Naive thymus-derived CD8-positive, alpha-beta T cell (primary cell): ENCODE measurements at regions not wholly inside any gene's neighbourhood (a gene's known extent, or its start where the extent isn't known, plus 50 kb on each side); places are given as distances from the start of the nearest gene placed in this dataset.
A peak's percentile ranks its signal among the peaks of the same experiment; 100 is the strongest.

ENCODE experiments used
- ATAC-seq, 2 donors: fragments of 150-1000 bp; cut with Tn5 transposase in 1 of 2; sonication (Bioruptor Pico), chemical (Tn5 transposase) in 1 of 2; 1 replicate in 1 of 2; 2 replicates in 1 of 2; pipeline ENCODE4 v1.10.0; 2021; ENCODE audit warnings: mild to moderate bottlenecking in 2 of 2, moderate library complexity in 2 of 2
- POLR2A ChIA-PET: fragments of 350-600 bp; sonication (Branson Sonifier 250); formaldehyde crosslinking; loops from one replicate; lab custom pipeline; 2021; ENCODE audit warnings: antibody characterized with exemption; lab: Charles Lee
- DNase-seq, 10 donors: peaks; one replicate each; pipeline versions ENCODE4 v3.0.0 to v3.0.0-alpha.2; 2020 to 2022
- H3K27ac Mint-ChIP-seq, 10 donors: one replicate each; pipeline ENCODE4 v1.8.0; 2020 to 2022; ENCODE audit warnings: mild to moderate bottlenecking in 10 of 10, mixed read lengths in 10 of 10, moderate library complexity in 4 of 10, inconsistent platforms in 1 of 10
- H3K27me3 Mint-ChIP-seq, 5 donors: one replicate each; pipeline ENCODE4 v1.8.0; 2021 to 2022; ENCODE audit warnings: mixed read lengths in 5 of 5
- H3K36me3 Mint-ChIP-seq, 3 donors: one replicate each; pipeline ENCODE4 v1.8.0; 2020 to 2022; ENCODE audit warnings: mixed read lengths in 3 of 3, mild to moderate bottlenecking in 2 of 3, inconsistent platforms in 1 of 3
- H3K4me1 Mint-ChIP-seq, 4 donors: one replicate each; pipeline ENCODE4 v1.8.0; 2021 to 2022; ENCODE audit warnings: mixed read lengths in 4 of 4
- H3K4me3 Mint-ChIP-seq, 10 donors: one replicate each; pipeline ENCODE4 v1.8.0; 2020 to 2022; ENCODE audit warnings: mild to moderate bottlenecking in 10 of 10, mixed read lengths in 10 of 10, moderate library complexity in 6 of 10, inconsistent platforms in 1 of 10
- H3K9me3 Mint-ChIP-seq, 9 donors: one replicate each; pipeline ENCODE4 v1.8.0; 2020 to 2022; ENCODE audit warnings: mixed read lengths in 9 of 9, mild to moderate bottlenecking in 3 of 9, inconsistent platforms in 1 of 9, moderate library complexity in 1 of 9

DNA sequence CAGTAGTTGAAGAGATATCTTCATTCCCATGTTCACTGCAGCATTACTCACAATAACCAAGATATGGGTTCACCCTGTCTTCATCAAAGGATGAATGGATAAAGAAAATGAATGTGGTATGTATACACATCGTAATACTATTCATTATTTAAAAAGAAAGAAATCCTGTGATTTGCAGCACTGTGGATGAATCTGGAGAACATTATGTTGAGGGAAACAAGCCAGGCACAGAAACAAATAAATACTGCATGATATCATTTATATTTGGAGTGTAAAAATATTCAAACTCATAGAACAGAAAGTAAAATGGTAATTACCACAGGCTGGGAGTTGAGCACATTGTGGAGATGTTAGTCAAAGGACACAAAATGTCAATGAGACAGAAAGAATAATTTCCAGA, 977.2 kb downstream of the AMY1C start:
- peaks cover 0 to 1% (median 0%) of the 10 kb centered on the region in 4 donors for H3K4me1 Mint-ChIP-seq
- no peaks in the 10 kb centered on the region for H3K36me3 Mint-ChIP-seq
- H3K9me3 Mint-ChIP-seq, result peaks cover 4 to 57% (median 27%) of the 10 kb centered on the region in 9 donors
- no peak overlapping the region for H3K27ac Mint-ChIP-seq
- ATAC-seq, result no peak
- no peak overlapping the region for H3K4me3 Mint-ChIP-seq
- POLR2A ChIA-PET, result no interaction called here
- H3K27me3 Mint-ChIP-seq, result no peaks in the 10 kb centered on the region
- DNase-seq, result no peak

DNA sequence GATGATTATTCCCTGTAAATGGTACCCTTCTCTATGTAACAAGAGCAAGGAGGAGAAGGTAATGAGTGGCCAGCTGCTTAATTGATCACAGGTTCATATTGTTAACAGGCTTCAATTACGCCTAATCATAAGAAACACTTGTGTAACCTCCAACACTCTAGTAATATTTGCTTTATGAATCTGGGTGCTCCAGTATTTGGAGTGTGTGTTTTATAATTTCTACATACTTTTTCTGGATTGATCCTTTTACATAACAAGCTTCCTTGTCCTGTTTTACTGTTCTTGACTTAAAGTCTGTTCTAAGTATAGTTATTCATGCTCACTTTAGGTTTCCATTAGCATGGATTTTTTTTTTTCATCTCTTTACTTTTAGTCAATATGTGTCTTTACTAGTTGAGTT, 984.2 kb downstream of the AMY1C start:
- peaks cover 0 to 38% (median 12%) of the 10 kb centered on the region in 9 donors for H3K9me3 Mint-ChIP-seq
- H3K36me3 Mint-ChIP-seq, result no peaks in the 10 kb centered on the region
- no peak for ATAC-seq
- H3K27me3 Mint-ChIP-seq, result no peaks in the 10 kb centered on the region
- no peak for DNase-seq
- no peak overlapping the region for H3K27ac Mint-ChIP-seq
- no peak overlapping the region for H3K4me3 Mint-ChIP-seq
- H3K4me1 Mint-ChIP-seq, result no peaks in the 10 kb centered on the region
- POLR2A ChIA-PET, result no interaction called here

DNA sequence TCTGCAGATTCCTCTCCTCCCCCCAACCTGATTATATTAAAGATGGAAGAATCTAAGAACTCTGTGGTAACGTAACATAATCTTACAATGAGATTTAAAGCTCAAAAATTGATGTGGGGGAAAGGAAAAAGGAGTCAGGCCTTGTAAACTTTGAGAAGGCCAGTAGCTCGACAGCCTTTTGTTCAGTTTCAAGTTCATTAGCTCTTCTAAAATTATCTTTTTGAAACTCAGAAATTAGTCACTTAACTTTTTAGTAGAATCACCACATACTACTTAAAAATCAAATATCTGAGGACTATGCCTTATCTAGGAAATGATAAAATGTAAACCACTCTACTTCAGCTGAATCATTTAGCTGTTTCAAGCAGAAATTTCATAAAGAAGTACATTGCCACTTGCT, 996.2 kb downstream of the AMY1C start:
- no peaks in the 10 kb centered on the region for H3K4me1 Mint-ChIP-seq
- H3K9me3 Mint-ChIP-seq, result peaks cover 0 to 16% (median 5%) of the 10 kb centered on the region in 9 donors
- ATAC-seq, result no peak
- POLR2A ChIA-PET, result no interaction called here
- H3K27me3 Mint-ChIP-seq, result no peaks in the 10 kb centered on the region
- no peak overlapping the region for H3K4me3 Mint-ChIP-seq
- no peaks in the 10 kb centered on the region for H3K36me3 Mint-ChIP-seq
- H3K27ac Mint-ChIP-seq, result no peak overlapping the region
- no peak for DNase-seq

DNA sequence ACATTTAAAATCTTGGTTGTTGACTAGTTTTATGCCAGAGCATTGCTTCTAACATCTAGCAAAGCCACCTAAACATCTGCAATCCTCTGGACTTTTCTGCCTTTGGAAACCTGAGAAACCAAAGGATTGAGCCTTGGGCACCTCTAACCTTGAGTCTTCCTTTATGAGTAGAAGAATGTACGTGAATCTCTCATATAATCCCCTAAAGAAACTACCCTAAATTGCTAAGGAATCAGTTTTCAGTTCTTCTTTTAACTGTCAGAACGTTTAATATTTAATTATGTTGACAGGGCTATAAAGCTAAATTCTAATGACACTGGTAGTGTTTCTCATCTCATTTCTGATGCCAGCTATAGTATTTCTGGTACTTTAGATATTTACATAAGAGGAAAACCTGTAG, 997.3 kb downstream of the AMY1C start:
- Mint-ChIP-seq H3K27ac (no peak overlapping the region), H3K27me3 (no peaks in the 10 kb centered on the region), H3K36me3 (no peaks in the 10 kb centered on the region), H3K4me1 (no peaks in the 10 kb centered on the region), H3K4me3 (no peak overlapping the region), H3K9me3 (peaks cover 0 to 10% (median 5%) of the 10 kb centered on the region in 9 donors)
- ATAC-seq (no peak), DNase-seq (no peak)
- POLR2A ChIA-PET, result no interaction called here

DNA sequence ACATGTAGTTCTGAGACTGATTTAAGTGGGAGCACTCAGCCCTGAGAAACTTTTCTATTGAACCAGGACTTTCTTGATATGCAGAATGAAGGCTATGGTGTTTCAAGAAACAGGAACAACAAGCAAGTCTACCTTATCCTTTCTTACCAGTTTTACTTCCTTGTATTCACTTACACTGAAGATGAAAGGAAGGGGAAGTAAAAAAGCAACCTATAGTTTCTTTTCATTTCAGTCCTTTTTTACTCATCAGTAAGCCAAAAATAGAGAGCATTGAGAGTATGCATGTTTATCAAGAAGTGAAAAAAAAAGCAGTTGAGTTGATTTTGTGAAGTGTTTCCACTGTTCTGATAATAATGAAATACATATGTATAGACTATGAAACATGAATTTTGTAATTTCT, 1010.3 kb downstream of the AMY1C start:
- Mint-ChIP-seq H3K36me3 (peaks cover 0 to 3% (median 0%) of the 10 kb centered on the region in 3 donors), H3K4me1 (no peaks in the 10 kb centered on the region), H3K9me3 (peaks cover 0 to 22% (median 6%) of the 10 kb centered on the region in 9 donors), H3K27ac (no peak overlapping the region), H3K4me3 (no peak overlapping the region), H3K27me3 (no peaks in the 10 kb centered on the region)
- no peak for DNase-seq
- ATAC-seq, result no peak
- POLR2A ChIA-PET, result no interaction called here

DNA sequence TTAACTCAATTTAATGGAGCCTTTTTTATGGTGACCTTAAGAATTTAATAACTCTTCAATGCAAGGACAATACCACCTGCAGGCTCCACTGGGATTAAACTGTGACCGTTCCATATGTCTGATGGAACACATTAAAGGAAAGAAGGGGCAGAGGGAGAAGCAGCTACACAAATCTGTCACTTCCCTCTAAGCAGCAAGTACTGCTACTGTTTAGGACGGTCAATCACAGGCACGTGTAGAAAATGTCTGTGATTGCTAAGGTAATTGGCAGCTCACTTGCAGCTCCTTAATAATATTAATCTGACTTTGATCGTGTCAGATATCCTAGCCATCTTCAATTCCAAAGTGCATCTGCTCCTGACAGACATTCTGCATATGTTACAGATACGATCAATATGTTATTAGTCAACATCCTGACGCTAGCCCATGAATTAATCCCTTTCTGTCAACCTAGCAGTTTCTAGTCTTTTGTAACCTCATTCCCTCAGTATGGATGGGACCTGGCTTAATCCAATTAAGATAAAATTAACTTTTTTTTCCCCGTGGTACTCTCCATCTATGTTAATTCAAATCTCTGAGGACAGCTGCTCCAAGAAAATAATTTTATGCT, 1012.4 kb downstream of the AMY1C start:
- peaks cover 0 to 22% (median 6%) of the 10 kb centered on the region in 9 donors for H3K9me3 Mint-ChIP-seq
- DNase-seq (no peak), ATAC-seq (no peak)
- POLR2A ChIA-PET, result no interaction called here
- peaks cover 0 to 3% (median 0%) of the 10 kb centered on the region in 3 donors for H3K36me3 Mint-ChIP-seq
- H3K4me3 Mint-ChIP-seq, result no peak overlapping the region
- H3K27ac Mint-ChIP-seq, result no peak overlapping the region
- H3K4me1 Mint-ChIP-seq, result no peaks in the 10 kb centered on the region
- H3K27me3 Mint-ChIP-seq, result no peaks in the 10 kb centered on the region

DNA sequence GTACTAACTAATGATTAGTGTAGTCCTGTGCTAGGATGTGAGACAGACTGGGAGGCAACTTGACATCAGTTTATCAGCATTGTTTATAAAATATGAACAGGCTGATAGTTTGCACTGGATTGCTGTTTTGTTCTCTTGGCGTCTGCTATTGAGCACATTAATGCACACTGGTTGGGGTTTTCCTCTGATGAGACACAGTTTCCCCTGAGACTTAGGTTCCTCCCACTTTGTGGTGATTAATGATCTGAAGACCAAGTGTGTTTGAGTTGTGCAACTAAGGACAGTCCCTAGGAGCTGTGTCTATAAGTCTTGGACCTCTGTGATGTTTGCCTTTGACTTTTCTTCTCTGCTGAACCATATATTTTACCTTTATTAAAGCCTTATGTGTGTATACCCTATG, 1015.4 kb downstream of the AMY1C start:
- POLR2A ChIA-PET, result no interaction called here
- no peak for DNase-seq
- Mint-ChIP-seq H3K27ac (no peak overlapping the region), H3K4me3 (no peak overlapping the region), H3K4me1 (no peaks in the 10 kb centered on the region), H3K9me3 (peaks cover 0 to 14% (median 4%) of the 10 kb centered on the region in 9 donors), H3K36me3 (no peaks in the 10 kb centered on the region), H3K27me3 (no peaks in the 10 kb centered on the region)
- ATAC-seq, result no peak

DNA sequence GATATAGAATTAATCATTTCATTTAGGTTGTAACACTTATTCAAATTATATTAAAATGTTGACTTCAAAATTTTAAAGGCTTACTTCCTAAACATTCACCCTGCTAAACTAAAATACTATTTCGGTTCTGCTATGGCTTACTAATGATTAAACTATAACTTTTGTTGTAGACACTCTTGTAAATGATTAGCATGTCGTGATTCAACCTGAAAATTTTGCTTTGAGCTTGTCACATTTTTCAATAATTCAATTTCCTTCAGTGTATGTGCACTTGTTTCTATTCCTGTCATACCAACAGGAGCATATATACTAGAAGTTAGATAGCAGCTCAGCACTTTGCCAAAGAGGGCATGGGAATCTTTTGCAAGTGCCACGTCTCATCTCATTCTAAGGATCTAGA, 1018.8 kb downstream of the AMY1C start:
- DNase-seq (no peak), ATAC-seq (no peak)
- Mint-ChIP-seq H3K36me3 (no peaks in the 10 kb centered on the region), H3K27ac (no peak overlapping the region), H3K27me3 (no peaks in the 10 kb centered on the region), H3K9me3 (peaks cover 0 to 11% (median 3%) of the 10 kb centered on the region in 9 donors), H3K4me3 (no peak overlapping the region), H3K4me1 (no peaks in the 10 kb centered on the region)
- POLR2A ChIA-PET, result no interaction called here

DNA sequence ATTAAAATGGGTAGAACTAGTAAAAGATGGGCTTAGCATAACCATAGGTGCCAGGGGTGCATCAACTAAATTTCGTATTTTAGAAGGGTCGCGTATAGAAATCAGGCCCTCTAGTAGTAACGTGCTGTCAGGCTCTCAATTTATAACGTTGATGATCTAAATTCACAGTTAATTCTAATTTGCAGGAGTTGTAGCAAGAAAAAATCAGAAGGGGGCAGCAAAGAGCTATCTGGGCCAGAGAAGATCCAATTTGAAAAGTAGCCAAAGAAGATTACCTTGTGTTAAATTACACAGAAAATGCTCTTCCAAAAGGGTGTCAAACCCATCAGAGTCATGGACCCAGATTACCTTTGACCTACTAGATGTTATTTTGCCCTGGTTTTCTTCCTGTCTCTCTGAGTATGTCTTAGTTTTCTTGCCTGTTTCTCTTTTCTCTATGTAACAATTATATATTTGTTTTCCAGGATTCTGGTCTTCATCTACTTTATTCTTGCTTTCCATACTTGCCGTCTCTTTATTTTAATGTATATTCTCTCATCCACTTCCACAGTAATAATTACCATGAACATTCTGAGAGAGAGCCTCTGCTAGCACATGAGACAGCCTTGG, 1030.9 kb downstream of the AMY1C start:
- H3K4me3 Mint-ChIP-seq, result no peak overlapping the region
- peaks cover 0 to 9% (median 1%) of the 10 kb centered on the region in 9 donors for H3K9me3 Mint-ChIP-seq
- ATAC-seq, result no peak
- H3K27ac Mint-ChIP-seq, result no peak overlapping the region
- POLR2A ChIA-PET, result no interaction called here
- DNase-seq, result no peak
- H3K27me3 Mint-ChIP-seq, result no peaks in the 10 kb centered on the region
- H3K36me3 Mint-ChIP-seq, result no peaks in the 10 kb centered on the region
- no peaks in the 10 kb centered on the region for H3K4me1 Mint-ChIP-seq

DNA sequence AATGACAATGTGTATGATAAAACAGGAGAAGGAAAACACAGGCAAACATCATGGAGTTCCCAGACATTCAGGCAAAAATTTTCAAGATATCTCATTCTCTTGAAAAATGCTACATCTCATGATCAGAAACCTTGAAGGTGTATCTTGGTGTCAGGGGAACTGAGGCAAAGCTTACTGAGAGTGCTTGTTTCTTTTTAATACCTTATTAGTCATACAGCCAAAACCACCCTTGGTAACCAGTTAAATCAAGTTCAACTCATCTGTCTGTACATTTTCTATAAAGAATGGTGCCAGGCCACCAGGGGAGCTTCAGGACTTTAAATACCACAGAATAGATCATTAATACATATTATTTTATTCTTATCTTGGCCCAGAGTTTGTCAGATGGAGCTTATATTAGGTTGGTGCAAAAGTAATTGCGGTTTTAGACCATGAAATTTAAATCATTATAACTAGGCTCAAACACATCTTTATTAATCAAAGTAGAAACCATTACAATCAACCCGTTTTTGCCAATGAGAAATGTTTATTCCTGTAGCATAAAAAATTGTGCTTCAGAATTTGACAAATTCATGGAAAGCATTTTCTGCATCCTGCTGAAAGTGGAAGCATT, 1036.0 kb downstream of the AMY1C start:
- Mint-ChIP-seq H3K36me3 (no peaks in the 10 kb centered on the region), H3K27me3 (no peaks in the 10 kb centered on the region), H3K9me3 (peaks cover 0 to 10% (median 2%) of the 10 kb centered on the region in 9 donors), H3K4me1 (no peaks in the 10 kb centered on the region), H3K4me3 (no peak overlapping the region), H3K27ac (no peak overlapping the region)
- no peak for ATAC-seq
- DNase-seq, result no peak
- POLR2A ChIA-PET, result no interaction called here

DNA sequence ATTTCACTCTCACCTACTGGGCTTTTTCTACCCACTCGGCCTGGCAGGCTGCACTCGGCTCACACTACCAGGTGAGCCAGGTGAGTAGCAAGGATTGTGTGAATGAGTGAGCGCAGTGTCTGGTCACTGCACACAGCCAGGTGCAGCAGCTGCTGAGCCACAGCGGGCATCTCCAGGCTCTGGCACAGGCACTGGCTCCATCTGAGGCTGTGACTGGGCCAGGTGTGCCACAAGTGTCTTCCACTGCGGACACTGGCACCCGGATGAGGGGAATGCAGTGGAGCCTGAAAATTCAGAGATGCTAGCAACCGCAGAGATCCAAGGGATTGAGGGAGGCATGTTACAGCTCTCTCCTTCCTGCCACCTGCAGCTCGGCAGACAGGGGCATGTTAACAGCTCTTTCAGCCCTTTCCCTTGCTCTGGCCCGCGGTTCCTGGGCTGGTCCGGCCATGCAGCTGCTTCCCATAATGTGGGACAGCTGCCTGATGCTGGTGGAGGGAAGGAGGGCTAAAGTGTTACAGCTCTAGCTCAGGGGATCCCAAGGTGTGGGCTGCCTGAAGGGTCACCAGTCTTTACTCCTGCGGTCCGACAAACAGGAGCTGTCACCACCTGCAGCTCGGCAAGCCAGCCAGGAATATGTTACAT, 1038.3 kb downstream of the AMY1C start:
- no peak overlapping the region for H3K4me3 Mint-ChIP-seq
- no peaks in the 10 kb centered on the region for H3K36me3 Mint-ChIP-seq
- no peaks in the 10 kb centered on the region for H3K4me1 Mint-ChIP-seq
- POLR2A ChIA-PET, result no interaction called here
- no peak overlapping the region for H3K27ac Mint-ChIP-seq
- no peaks in the 10 kb centered on the region for H3K27me3 Mint-ChIP-seq
- peaks cover 0 to 10% (median 2%) of the 10 kb centered on the region in 9 donors for H3K9me3 Mint-ChIP-seq
- DNase-seq (peak in 1 of 10 donors; percentile 45), ATAC-seq (no peak)

DNA sequence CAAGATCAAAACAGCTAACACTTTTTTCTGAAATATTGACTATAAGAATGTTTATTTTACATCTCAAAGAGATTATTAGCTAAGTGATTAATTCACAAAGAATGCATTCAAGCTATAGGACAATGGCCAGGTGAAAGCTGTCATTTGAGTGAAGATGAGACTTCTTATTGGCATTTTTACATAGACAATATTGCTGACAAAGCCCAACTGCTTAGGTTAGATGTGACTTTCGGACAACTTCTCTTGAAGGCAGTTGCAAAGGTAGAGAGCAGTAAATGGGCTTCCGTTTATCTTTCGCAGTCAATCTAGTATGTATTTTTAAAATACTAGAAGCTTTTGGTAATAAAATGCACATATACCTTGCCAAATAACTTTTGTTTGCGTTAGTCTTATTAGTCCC, 1041.3 kb downstream of the AMY1C start:
- POLR2A ChIA-PET, result no interaction called here
- H3K27ac Mint-ChIP-seq, result no peak overlapping the region
- peaks cover 0 to 10% (median 5%) of the 10 kb centered on the region in 9 donors for H3K9me3 Mint-ChIP-seq
- ATAC-seq, result no peak
- H3K27me3 Mint-ChIP-seq, result no peaks in the 10 kb centered on the region
- DNase-seq, result no peak
- H3K4me1 Mint-ChIP-seq, result no peaks in the 10 kb centered on the region
- H3K4me3 Mint-ChIP-seq, result no peak overlapping the region
- no peaks in the 10 kb centered on the region for H3K36me3 Mint-ChIP-seq

DNA sequence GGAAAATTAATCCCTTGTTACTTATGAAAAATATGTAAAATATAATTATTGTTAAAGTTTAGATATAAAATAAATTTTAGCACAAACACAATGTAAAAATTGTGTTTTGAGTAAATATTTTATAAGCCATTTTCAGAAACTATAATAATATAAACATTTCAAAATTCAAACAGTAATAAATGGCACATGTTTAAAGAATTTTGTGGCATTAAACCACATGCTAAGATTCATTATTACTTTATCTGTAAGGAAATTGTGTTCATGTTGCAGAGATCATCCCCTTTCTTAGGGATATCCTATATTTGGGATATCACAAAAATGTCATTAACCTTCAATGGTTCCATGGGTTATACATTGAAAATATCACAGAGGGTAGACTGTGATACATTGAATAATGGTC, 1044.3 kb downstream of the AMY1C start:
- POLR2A ChIA-PET, result no interaction called here
- ATAC-seq (no peak), DNase-seq (no peak)
- H3K36me3 Mint-ChIP-seq, result no peaks in the 10 kb centered on the region
- no peaks in the 10 kb centered on the region for H3K4me1 Mint-ChIP-seq
- no peak overlapping the region for H3K27ac Mint-ChIP-seq
- H3K27me3 Mint-ChIP-seq, result no peaks in the 10 kb centered on the region
- H3K4me3 Mint-ChIP-seq, result no peak overlapping the region
- peaks cover 0 to 24% (median 10%) of the 10 kb centered on the region in 9 donors for H3K9me3 Mint-ChIP-seq
